ENCODE measurements at regions not wholly inside any gene's neighbourhood (a gene's known extent, or its start where the extent isn't known, plus 50 kb on each side); places are given as distances from the start of the nearest gene placed in this dataset.

DNA sequence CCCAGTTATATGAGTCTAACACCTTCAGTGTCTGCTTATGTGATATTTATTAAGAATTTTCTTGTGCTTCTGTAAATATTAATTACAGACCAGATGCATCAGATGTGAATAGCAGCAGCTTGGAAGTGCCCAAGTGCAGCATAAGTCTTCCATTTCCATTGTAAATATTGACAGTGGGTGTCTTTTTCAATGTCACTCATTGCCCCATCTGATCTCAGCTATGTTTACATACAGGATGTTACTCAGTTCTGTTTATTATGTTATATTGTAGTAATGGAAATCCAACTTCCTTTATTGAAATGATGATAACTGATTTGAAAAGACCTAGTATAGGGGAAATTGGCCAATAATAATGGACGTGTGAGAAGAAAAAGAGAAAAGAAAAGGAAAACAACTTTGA is 296.7 kb downstream of the SAMD5 start:
- H3K4me3 ChIP-seq (ENCODE audit: low read depth, low read length) = no peak overlapping the region
- DNase-seq (ENCODE audit: low read depth) = no peak
- TF ChIP-seq, protein P1, sequence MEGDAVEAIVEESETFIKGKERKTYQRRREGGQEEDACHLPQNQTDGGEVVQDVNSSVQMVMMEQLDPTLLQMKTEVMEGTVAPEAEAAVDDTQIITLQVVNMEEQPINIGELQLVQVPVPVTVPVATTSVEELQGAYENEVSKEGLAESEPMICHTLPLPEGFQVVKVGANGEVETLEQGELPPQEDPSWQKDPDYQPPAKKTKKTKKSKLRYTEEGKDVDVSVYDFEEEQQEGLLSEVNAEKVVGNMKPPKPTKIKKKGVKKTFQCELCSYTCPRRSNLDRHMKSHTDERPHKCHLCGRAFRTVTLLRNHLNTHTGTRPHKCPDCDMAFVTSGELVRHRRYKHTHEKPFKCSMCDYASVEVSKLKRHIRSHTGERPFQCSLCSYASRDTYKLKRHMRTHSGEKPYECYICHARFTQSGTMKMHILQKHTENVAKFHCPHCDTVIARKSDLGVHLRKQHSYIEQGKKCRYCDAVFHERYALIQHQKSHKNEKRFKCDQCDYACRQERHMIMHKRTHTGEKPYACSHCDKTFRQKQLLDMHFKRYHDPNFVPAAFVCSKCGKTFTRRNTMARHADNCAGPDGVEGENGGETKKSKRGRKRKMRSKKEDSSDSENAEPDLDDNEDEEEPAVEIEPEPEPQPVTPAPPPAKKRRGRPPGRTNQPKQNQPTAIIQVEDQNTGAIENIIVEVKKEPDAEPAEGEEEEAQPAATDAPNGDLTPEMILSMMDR (IDR thresholded peaks at IDR 0.05; ENCODE audit: insufficient read depth, low read depth, low read length) = no peak

DNA sequence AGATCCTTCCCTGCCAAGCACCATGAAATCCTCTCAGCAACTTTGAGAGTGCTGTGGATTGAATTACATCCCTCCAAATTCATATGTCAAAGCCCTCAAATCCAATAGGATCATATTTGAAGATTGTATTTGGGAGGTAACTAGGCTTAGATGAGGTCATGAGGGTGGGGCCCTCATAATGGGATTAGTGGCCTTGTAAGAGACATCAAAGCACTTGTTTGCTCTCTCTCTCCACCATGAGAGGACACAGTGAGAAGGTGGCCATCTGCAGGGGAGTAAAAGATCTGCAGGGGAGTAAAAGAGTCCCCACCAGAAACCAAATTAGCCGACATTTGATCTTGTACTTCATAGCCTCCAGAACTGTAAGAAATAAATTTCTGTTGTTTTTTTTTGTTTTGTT is 298.2 kb downstream of the SAMD5 start:
- TF ChIP-seq, protein P1 (IDR thresholded peaks at IDR 0.05; ENCODE audit: insufficient read depth, low read depth, low read length) = no peak
- no peak overlapping the region for H3K4me3 ChIP-seq (ENCODE audit: low read depth, low read length)
- no peak for DNase-seq (ENCODE audit: low read depth)

DNA sequence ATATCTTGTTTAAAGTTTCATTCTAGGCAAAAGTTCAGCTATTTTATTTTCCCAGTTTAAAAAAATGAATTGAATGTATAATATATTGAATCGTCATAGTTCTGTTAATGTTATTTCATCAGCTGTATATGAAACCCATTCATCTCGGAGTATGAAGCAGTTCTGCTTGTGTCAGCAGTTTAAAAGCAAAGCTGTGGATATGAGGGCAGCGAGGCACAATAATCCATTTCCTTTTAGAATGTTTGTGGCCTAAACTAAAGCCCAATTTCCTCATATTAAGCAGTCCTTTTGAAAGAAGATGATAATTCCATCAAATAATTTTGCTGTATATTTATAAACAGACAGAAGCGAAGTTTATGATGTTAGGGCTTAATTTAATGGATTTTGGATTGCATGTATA is 300.1 kb downstream of the SAMD5 start:
- TF ChIP-seq, protein P1 (IDR thresholded peaks at IDR 0.05; ENCODE audit: insufficient read depth, low read depth, low read length) = no peak
- no peak overlapping the region for H3K4me3 ChIP-seq (ENCODE audit: low read depth, low read length)
- DNase-seq (ENCODE audit: low read depth) = peak; percentile 10

DNA sequence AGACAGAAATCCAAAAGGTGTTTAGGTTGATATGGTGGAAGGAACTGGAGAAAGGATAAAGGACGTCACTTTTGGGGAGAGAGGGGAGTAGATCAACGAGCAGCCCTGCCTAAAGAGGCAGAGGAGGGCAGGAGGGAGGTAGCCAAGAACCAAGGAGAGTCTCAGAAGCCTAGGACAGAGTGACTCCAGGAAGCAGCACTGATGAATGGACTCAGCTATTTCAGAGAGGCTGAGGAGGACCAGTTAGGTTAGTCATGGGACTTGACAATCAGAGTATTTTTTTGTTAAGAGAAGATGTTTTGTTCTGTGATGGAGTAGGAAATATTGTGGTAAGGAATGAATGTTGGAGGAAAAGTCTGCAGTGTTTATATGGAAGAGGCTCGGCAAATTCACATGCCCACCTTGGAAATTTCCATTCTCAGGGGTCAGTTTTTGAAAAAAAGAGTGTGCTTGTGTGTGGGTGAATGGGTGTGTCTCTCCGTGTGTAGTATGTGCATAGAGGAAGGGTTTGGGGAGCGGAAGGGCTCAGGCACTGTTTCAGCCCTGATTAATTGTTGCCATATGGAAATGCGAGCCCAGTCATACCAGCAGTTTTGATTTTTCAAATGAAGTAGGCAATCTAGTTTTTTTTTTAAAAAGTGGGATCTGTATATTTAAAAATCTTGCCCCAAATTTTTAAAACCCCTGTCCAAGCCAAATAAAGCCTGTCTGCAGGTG is 303.6 kb downstream of the SAMD5 start:
- no peak overlapping the region for H3K4me3 ChIP-seq (ENCODE audit: low read depth, low read length)
- TF ChIP-seq, protein P1 (IDR thresholded peaks at IDR 0.05; ENCODE audit: insufficient read depth, low read depth, low read length) = no peak
- DNase-seq (ENCODE audit: low read depth) = no peak

DNA sequence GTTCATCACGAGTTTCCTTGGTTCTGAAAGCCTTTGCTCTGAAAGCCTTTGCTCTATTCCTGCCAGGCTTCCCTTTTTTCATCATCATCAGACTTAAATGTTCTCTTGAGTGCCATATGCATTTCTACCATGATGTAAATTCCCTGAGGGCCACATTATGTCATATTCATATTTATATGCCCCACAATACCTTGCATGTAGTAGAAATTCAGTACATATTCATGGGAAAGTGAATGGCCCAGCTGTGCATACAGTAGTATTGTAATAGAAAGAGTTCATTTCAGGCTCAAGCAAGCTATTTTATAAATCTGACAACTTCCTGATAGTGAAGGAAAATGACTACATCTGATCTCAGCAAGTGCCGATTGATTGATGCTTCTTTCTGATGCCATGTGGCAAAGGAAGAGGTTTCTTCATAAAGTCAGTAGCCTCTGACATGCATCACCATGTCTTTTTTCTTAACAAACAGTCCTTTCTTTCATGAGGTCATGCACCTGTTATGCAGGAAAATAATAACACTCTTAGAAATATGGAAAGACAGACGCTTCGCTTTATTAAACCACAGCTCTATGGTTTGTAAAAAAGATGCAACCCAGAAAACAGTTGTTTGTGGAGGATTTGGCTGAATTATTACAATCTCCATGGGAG is 308.7 kb downstream of the SAMD5 start:
- no peak overlapping the region for H3K4me3 ChIP-seq (ENCODE audit: low read depth, low read length)
- DNase-seq (ENCODE audit: low read depth) = no peak
- TF ChIP-seq, protein P1 (IDR thresholded peaks at IDR 0.05; ENCODE audit: insufficient read depth, low read depth, low read length) = no peak

DNA sequence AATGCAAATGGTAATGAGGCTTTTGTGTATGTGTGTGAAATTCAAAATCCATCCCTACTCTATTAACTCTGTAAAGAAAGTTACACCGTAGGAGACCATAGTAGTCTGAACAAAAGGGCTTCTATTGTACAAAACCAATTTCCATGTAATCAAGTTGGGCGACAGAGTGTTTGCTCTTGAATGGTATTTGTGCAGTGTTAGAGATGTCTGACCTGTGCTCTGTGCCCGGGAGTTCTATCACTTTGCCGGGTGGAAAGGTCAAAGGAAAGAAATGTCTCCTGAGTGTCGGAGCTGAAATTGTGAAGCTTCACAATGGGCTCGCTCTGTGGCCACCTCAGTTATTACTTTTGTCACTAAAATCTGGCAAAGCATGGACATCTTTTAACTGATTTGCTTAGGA is 312.0 kb downstream of the SAMD5 start:
- H3K4me3 ChIP-seq (ENCODE audit: low read depth, low read length) = no peak overlapping the region
- TF ChIP-seq, protein P1 (IDR thresholded peaks at IDR 0.05; ENCODE audit: insufficient read depth, low read depth, low read length) = no peak
- DNase-seq (ENCODE audit: low read depth) = no peak
